CD4-positive, alpha-beta T cell (primary cell): ENCODE measurements at regions not wholly inside any gene's neighbourhood (a gene's known extent, or its start where the extent isn't known, plus 50 kb on each side); places are given as distances from the start of the nearest gene placed in this dataset.

Experiments
- ATAC-seq: fragments of 200-7000 bp; cut with Tn5 transposase; one replicate; pipeline ENCODE4 v1.10.0; 2022; ENCODE audit warnings: mild to moderate bottlenecking; ENCODE audit not compliant: poor library complexity
- CTCF ChIA-PET: fragments of 350-600 bp; sonication (Branson Sonifier 250); formaldehyde crosslinking; loops from one replicate; lab custom pipeline; 2021; ENCODE audit warnings: antibody characterized with exemption, inconsistent platforms; lab: Charles Lee
- POLR2A ChIA-PET: fragments of 350-600 bp; sonication (Branson Sonifier 250); formaldehyde crosslinking; loops from one replicate; lab custom pipeline; 2021; ENCODE audit warnings: antibody characterized with exemption, inconsistent platforms; lab: Charles Lee
- DNase-seq, 14 experiments: peaks; one replicate each; pipeline ENCODE4 v3.0.0-alpha.2; 2013 to 2020; ENCODE audit warnings: mixed read lengths in 2 of 14
- H3K27ac ChIP-seq, 2 donors: one replicate each; pipeline versions ENCODE4 v1.5.1 to v1.7.0; 2013; ENCODE audit warnings: low read length in 2 of 2, low read depth in 1 of 2, mild to moderate bottlenecking in 1 of 2
- H3K27me3 ChIP-seq, 2 experiments: 1 replicate in 1 of 2; 2 replicates in 1 of 2; pipeline versions ENCODE4 v1.6.1 to v1.7.0; 2013; ENCODE audit warnings: low read length in 2 of 2, control low read depth in 1 of 2, mild to moderate bottlenecking in 1 of 2, moderate library complexity in 1 of 2; ENCODE audit not compliant: insufficient read depth in 2 of 2, control insufficient read depth in 1 of 2
- H3K36me3 ChIP-seq: one replicate; pipeline ENCODE4 v1.6.1; 2013; ENCODE audit warnings: low read length, control low read depth; ENCODE audit not compliant: insufficient read depth
- H3K4me1 ChIP-seq: one replicate; pipeline ENCODE4 v1.6.1; 2013; ENCODE audit warnings: low read length, control low read depth; ENCODE audit not compliant: insufficient read depth
- H3K4me3 ChIP-seq: one replicate; pipeline ENCODE4 v1.5.1; 2013; ENCODE audit warnings: mild to moderate bottlenecking, low read length, moderate library complexity
- H3K9me3 ChIP-seq, 2 experiments: 1 replicate in 1 of 2; 2 replicates in 1 of 2; pipeline versions ENCODE4 v1.6.1 to v1.7.0; 2013; ENCODE audit warnings: low read length in 2 of 2, mild to moderate bottlenecking in 2 of 2, control low read depth in 1 of 2, moderate library complexity in 1 of 2; ENCODE audit not compliant: control insufficient read depth in 1 of 2, insufficient read depth in 1 of 2
- H3K27ac Mint-ChIP-seq: one replicate; pipeline ENCODE4 v1.8.0; 2020; ENCODE audit warnings: mixed read lengths
- H3K27me3 Mint-ChIP-seq: one replicate; pipeline ENCODE4 v1.8.0; 2021; ENCODE audit warnings: mixed read lengths
- H3K36me3 Mint-ChIP-seq: one replicate; pipeline ENCODE4 v1.8.0; 2021; ENCODE audit warnings: low read depth, mixed read lengths
- H3K4me1 Mint-ChIP-seq: one replicate; pipeline ENCODE4 v1.8.0; 2021; ENCODE audit warnings: low read depth, mixed read lengths
- H3K4me3 Mint-ChIP-seq: one replicate; pipeline ENCODE4 v1.8.0; 2020; ENCODE audit warnings: mild to moderate bottlenecking, mixed read lengths
- H3K9me3 Mint-ChIP-seq: one replicate; pipeline ENCODE4 v1.8.0; 2020; ENCODE audit warnings: mixed read lengths
- intact Hi-C, 2 experiments: fragments of 100-400 bp; cut with DNase I in 1 of 2; cut with micrococcal nuclease in 1 of 2; formaldehyde crosslinking; loops; one replicate each; pipeline versions ENCODE4 v1.15.1 to v1.9.0; 2023 to 2025; cut with DNase I, micrococcal nuclease
- TF ChIP-seq, protein P1 (sequence below): fragments of 200-600 bp; IDR thresholded peaks from one replicate; pipeline ENCODE4 v1.8.0; 2022; ENCODE audit warnings: antibody characterized with exemption, mild to moderate bottlenecking

GRCh38 chr17:34130544-34130943, 124.5 kb upstream of the CCL2 start:
- H3K4me3 Mint-ChIP-seq = no peak overlapping the region
- ChIA-PET CTCF (no interaction called here), POLR2A (no interaction called here)
- no peaks in the 10 kb centered on the region for H3K36me3 Mint-ChIP-seq
- TF ChIP-seq, protein P1, sequence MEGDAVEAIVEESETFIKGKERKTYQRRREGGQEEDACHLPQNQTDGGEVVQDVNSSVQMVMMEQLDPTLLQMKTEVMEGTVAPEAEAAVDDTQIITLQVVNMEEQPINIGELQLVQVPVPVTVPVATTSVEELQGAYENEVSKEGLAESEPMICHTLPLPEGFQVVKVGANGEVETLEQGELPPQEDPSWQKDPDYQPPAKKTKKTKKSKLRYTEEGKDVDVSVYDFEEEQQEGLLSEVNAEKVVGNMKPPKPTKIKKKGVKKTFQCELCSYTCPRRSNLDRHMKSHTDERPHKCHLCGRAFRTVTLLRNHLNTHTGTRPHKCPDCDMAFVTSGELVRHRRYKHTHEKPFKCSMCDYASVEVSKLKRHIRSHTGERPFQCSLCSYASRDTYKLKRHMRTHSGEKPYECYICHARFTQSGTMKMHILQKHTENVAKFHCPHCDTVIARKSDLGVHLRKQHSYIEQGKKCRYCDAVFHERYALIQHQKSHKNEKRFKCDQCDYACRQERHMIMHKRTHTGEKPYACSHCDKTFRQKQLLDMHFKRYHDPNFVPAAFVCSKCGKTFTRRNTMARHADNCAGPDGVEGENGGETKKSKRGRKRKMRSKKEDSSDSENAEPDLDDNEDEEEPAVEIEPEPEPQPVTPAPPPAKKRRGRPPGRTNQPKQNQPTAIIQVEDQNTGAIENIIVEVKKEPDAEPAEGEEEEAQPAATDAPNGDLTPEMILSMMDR = no peak
- H3K4me1 Mint-ChIP-seq = no peaks in the 10 kb centered on the region
- DNase-seq (no peak), ATAC-seq (no peak)
- H3K27me3 Mint-ChIP-seq = peaks cover 26% of the 10 kb centered on the region
- H3K4me1 ChIP-seq = no peaks in the 10 kb centered on the region
- no peak overlapping the region for H3K27ac ChIP-seq
- no peaks in the 10 kb centered on the region for H3K9me3 Mint-ChIP-seq
- peaks cover 0 to 8% of the 10 kb centered on the region in 2 experiments for H3K27me3 ChIP-seq
- H3K9me3 ChIP-seq = no peaks in the 10 kb centered on the region
- no peaks in the 10 kb centered on the region for H3K36me3 ChIP-seq
- H3K27ac Mint-ChIP-seq = no peak overlapping the region
- no peak overlapping the region for H3K4me3 ChIP-seq
- intact Hi-C loops = no loop called here

- DNase-seq = no peak
- POLR2A ChIA-PET = no interaction called here
- H3K27ac Mint-ChIP-seq = no peak overlapping the region
These were observed 123.7 kb upstream of the CCL2 start for GRCh38 chr17:34131386-34131785.

GRCh38 chr17:34133350-34133749, 121.7 kb upstream of the CCL2 start:
- H3K4me1 ChIP-seq = no peaks in the 10 kb centered on the region
- ChIA-PET POLR2A (no interaction called here), CTCF (no interaction called here)
- no peaks in the 10 kb centered on the region for H3K36me3 Mint-ChIP-seq
- no peaks in the 10 kb centered on the region for H3K9me3 Mint-ChIP-seq
- peaks cover 25% of the 10 kb centered on the region for H3K27me3 Mint-ChIP-seq
- no peaks in the 10 kb centered on the region for H3K9me3 ChIP-seq
- no peak for DNase-seq
- ATAC-seq = no peak
- H3K27ac Mint-ChIP-seq = no peak overlapping the region
- no peak overlapping the region for H3K4me3 ChIP-seq
- TF ChIP-seq, protein P1 = no peak
- intact Hi-C loops = no loop called here
- H3K4me3 Mint-ChIP-seq = no peak overlapping the region
- no peak overlapping the region for H3K27ac ChIP-seq
- no peaks in the 10 kb centered on the region for H3K36me3 ChIP-seq
- H3K4me1 Mint-ChIP-seq = no peaks in the 10 kb centered on the region
- peaks cover 0 to 4% of the 10 kb centered on the region in 2 experiments for H3K27me3 ChIP-seq

More at GRCh38 chr17:34131386-34131785, 123.7 kb upstream of the CCL2 start:
- no peak overlapping the region for H3K4me3 Mint-ChIP-seq
- Histone ChIP-seq H3K4me3 (no peak overlapping the region), H3K4me1 (no peaks in the 10 kb centered on the region), H3K9me3 (no peaks in the 10 kb centered on the region), H3K27me3 (peaks cover 0 to 8% of the 10 kb centered on the region in 2 experiments), H3K36me3 (no peaks in the 10 kb centered on the region), H3K27ac (no peak overlapping the region)
- TF ChIP-seq, protein P1 = no peak
- CTCF ChIA-PET = no interaction called here
- no peaks in the 10 kb centered on the region for H3K36me3 Mint-ChIP-seq
- intact Hi-C loops = no loop called here
- H3K9me3 Mint-ChIP-seq = no peaks in the 10 kb centered on the region
- peaks cover 26% of the 10 kb centered on the region for H3K27me3 Mint-ChIP-seq
- no peak for ATAC-seq
- no peaks in the 10 kb centered on the region for H3K4me1 Mint-ChIP-seq
